ENCODE measurements at regions not wholly inside any gene's neighbourhood (a gene's known extent, or its start where the extent isn't known, plus 50 kb on each side); places are given as distances from the start of the nearest gene placed in this dataset.

GRCh38 chr22:27133019-27133431, 475.6 kb downstream of the MIAT start:
- no peak for DNase-seq (ENCODE audit: extremely low read depth, low read depth, low spot score)

GRCh38 chr22:27133681-27134314, 476.4 kb downstream of the MIAT start:
- DNase-seq (ENCODE audit: extremely low read depth, low read depth, low spot score), result no peak

GRCh38 chr22:27134315-27134701, 476.9 kb downstream of the MIAT start:
- DNase-seq (ENCODE audit: extremely low read depth, low read depth, low spot score), result no peak

- no peak for DNase-seq (ENCODE audit: extremely low read depth, low read depth, low spot score)
These were observed 477.9 kb downstream of the MIAT start for GRCh38 chr22:27135031-27135981.

GRCh38 chr22:27136596-27136995, 479.2 kb downstream of the MIAT start:
- no peak for DNase-seq (ENCODE audit: extremely low read depth, low read depth, low spot score)

- no peak for DNase-seq (ENCODE audit: extremely low read depth, low read depth, low spot score)
These were observed 480.5 kb downstream of the MIAT start for GRCh38 chr22:27137871-27138337.

GRCh38 chr22:27138471-27138870, 481.1 kb downstream of the MIAT start:
- DNase-seq (ENCODE audit: extremely low read depth, low read depth, low spot score), result no peak

- DNase-seq (ENCODE audit: extremely low read depth, low read depth, low spot score), result no peak
These were observed 482.6 kb downstream of the MIAT start for GRCh38 chr22:27139935-27140511.

GRCh38 chr22:27142286-27142685, 484.9 kb downstream of the MIAT start:
- DNase-seq (ENCODE audit: extremely low read depth, low read depth, low spot score), result no peak

- DNase-seq (ENCODE audit: extremely low read depth, low read depth, low spot score), result no peak
These were observed 486.9 kb downstream of the MIAT start for GRCh38 chr22:27144321-27144720.

GRCh38 chr22:27146866-27147633, 489.7 kb downstream of the MIAT start:
- no peak for DNase-seq (ENCODE audit: extremely low read depth, low read depth, low spot score)

GRCh38 chr22:27148055-27148454, 490.7 kb downstream of the MIAT start:
- no peak for DNase-seq (ENCODE audit: extremely low read depth, low read depth, low spot score)

GRCh38 chr22:27148886-27149470, 491.6 kb downstream of the MIAT start:
- DNase-seq (ENCODE audit: extremely low read depth, low read depth, low spot score), result no peak

- no peak for DNase-seq (ENCODE audit: extremely low read depth, low read depth, low spot score)
These were observed 492.6 kb downstream of the MIAT start for GRCh38 chr22:27149921-27150543.

GRCh38 chr22:27150544-27150941, 493.2 kb downstream of the MIAT start:
- no peak for DNase-seq (ENCODE audit: extremely low read depth, low read depth, low spot score)

GRCh38 chr22:27151407-27151806, 494.0 kb downstream of the MIAT start:
- DNase-seq (ENCODE audit: extremely low read depth, low read depth, low spot score), result no peak

GRCh38 chr22:27152033-27152432, 494.6 kb downstream of the MIAT start:
- DNase-seq (ENCODE audit: extremely low read depth, low read depth, low spot score), result no peak

- no peak for DNase-seq (ENCODE audit: extremely low read depth, low read depth, low spot score)
These were observed 495.5 kb downstream of the MIAT start for GRCh38 chr22:27152883-27153282.

- DNase-seq (ENCODE audit: extremely low read depth, low read depth, low spot score), result no peak
These were observed 496.0 kb downstream of the MIAT start for GRCh38 chr22:27153386-27153785.

GRCh38 chr22:27154717-27155116, 497.3 kb downstream of the MIAT start:
- DNase-seq (ENCODE audit: extremely low read depth, low read depth, low spot score), result no peak

All from glomerular endothelial cell (primary cell).